GM19351 (cell line): ENCODE measurements at regions not wholly inside any gene's neighbourhood (a gene's known extent, or its start where the extent isn't known, plus 50 kb on each side); places are given as distances from the start of the nearest gene placed in this dataset.
"Not testable (repeated sequence)": the region's sequence is repeated elsewhere in the genome, so short reads cannot be mapped to it uniquely, and the experiment has no call there.

Source experiments
- ATAC-seq: cut with Tn5 transposase; IDR thresholded peaks from one replicate; pipeline ENCODE4 v1.9.1; 2021; ENCODE audit warnings: mild to moderate bottlenecking, moderate library complexity; ENCODE audit not compliant: unreplicated experiment

DNA sequence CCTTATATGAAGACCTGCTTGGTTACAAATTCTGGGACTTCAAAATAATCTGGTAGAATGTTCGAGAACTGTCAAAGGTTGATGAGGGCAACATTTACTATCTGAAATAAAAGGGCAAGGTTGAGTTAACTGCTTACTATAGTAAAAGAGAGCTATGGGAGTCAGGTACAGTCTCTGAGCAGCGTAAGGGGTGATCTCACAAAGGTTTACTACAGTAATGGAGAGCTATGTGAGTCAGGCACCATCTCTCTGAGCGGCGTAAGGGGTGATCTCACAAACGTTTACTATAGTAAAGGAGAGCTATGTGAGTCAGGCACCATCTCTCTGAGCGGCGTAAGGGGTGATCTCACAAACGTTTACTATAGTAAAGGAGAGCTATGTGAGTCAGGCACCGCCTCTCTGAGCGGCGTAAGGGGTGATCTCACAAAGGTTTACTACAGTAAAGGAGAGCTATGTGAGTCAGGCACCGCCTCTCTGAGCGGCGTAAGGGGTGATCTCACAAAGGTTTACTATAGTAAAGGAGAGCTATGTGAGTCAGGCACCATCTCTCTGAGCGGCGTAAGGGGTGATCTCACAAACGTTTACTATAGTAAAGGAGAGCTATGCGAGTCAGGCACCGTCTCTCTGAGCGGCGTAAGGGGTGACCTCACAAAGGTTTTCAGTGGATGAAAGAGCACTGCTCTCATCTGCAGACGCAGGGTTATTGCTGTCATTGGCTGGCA, 439.6 kb upstream of the B3GAT1 start:
- not testable (repeated sequence) for ATAC-seq

DNA sequence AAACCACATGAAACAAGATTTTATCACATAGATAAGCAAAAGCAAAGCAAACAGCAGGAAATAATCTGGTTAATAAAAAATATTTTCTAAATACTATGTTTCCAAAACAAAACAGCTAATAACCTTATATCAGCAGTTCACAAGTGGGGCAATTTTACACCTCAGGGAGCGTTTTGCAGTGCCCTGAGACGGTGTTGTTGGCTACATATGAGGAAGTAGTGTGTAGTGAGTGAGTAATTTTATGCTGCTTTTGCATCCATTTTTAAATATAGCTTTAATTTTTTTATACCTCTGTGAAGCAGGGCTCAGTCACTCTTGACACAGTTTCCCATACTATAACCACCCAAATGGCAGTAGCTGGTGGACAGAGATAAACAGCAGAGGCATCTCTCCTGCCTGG, 438.5 kb upstream of the B3GAT1 start:
- no peak for ATAC-seq

DNA sequence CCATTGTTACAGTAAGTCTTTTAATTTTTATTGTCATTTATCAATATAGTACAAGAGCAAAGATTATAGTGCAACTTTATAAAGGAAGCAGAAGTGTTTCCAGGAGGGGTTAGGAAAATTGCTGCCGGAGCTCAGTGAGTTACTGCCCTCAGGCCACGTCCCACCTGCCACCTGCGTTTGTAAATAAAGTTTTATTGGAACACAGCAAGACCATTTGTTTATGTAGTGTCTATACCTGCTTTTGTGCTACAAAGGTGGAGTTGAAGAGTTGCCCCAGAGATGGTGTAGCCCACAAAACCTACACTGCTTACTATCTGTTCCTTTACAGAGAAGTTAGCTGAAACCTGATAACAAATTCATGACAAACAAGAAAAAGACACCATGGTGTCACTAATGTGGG, 437.8 kb upstream of the B3GAT1 start:
- no peak for ATAC-seq

DNA sequence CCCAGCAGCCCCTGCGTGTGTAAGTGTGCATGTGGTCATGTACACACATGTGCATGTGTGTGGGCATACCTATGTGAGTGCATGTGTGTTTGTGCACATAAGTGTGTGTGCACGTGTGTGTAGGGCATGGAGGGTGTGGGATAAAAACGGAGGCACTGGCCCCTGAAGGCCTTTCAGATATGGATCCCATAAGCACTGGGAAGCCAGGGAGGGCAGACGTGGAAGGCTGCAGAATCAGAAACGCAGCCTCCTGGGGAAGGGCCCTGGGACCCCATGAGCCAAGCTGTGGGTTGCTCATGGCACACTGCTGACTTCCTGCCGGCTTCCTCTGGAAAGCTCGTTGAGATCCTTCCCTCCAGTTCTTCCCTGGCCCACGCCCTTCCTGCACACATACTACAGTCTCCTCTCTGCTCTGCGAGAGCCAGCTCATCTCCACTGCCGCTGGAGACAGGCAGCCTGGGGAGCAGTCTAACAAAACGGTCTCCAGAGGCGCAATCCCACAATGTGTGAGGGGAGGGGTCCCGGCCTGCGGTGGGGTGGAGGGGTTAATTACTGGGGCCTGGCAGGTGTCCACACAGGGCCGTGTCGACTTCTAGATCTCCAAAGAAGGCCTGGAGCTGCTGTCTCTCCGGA, 435.2 kb upstream of the B3GAT1 start:
- ATAC-seq: no peak

DNA sequence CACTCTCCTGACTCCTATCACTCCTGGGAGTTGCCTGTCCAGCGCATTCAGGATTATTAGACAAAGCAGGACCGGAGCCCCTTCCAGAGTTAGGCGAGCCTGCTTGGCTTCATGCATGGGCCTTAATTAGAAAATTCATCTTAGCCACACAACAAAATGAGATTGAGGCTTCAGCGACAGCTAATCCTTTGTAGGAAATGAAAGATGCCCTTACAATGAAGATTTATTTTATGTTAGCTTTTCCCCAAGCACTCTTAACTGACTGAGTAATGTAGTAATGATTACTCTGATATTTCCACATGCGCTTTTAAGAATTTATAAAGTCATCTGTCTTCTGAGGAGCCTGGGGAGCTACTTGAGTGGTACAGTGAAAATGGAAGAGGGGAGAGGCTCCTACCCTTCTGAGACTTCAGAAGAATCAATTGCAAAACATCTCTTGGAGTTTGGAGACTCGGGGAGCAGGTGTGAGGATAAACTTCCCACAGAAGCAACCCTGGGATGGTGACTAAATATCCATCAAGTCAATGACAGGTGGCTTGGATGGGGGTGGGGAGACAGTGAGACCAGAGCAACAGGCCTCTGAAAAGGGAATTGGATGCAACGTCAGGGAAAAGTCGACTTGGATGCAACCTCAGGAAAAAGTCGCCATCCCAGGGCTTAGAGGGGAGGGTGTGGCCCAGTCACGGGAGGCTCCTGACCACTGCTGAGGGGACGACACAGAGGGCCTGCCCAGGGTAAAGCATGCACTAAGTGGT, 434.5 kb upstream of the B3GAT1 start:
- no peak for ATAC-seq

DNA sequence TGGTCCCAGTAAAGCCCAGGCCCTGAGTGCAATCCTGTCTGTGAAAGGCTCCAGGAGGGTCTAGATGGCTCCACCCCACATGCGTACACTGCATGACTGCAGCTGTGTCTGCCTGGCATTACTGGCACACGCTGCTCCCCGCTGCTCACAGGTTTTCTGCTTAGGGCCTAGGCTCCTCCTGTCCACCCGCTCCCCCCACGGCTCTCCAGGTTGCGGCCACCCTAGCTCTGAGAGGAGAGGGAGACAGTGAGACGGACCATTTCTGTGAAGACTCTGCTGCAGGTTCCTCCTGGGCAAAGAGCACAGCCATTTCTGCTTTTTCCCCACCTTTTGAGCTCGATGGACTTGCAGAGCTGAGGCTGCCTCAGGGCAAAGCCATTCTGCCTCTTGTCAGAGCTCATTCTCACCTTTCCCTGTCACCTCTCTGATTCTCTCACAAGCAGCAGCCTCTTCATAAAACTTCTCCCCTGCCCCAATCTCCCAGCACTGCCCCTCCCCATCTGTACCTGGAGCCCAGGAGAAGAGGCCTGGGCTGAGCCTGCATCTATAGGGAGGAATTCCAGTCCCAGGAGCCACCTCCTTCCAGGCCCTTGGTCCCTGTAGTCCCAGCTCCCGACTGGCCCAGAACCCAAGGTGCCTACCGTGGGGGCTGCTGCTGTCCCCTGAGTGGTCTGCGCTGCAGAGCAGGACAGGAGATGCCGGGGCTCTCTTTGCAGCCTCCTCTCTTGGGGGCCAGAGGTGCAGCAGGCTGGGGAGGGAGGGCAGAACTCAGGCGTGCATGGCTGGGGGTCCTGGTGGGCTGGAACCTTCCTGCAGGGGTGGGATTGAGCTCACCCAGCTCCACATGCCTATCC, 433.7 kb upstream of the B3GAT1 start:
- ATAC-seq: no peak

DNA sequence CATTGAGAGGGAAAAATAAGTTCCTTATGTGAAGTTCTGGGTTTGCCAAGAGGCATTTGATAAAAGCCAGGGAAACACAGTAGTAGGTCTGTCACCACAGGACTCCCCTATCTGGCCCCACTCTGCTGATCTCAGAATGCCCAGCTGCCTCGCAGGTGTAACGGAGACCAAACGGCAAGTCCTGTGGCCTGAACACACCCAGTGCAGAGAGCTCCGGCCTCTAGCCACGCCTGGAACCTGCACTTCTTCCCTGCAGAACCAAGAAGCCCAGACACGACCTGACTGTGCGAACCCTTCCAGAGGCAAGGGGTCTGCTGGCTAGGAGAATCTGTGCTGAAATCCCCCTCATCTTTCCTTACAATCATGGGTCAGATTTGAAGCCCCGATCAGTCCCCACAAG, 432.8 kb upstream of the B3GAT1 start:
- no peak for ATAC-seq

DNA sequence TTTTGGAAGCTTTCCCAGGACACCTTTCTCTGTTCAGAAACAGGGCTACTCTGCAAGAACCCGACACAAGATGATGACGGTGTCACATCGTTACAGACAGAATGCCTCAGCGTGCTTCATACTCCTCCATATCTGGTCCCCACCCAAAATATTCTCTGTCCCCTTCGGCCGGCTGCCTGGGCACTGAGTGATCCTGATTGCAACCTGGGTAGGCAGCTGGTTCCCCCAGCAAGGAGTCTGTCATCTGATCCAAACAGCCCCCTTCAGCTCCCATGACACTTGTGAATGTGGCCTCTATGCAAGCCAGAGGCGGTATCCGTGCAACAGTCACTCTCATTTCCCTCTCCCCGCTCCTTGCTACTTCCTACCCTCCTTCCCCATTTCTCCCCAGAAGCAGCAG, 431.7 kb upstream of the B3GAT1 start:
- ATAC-seq: no peak

DNA sequence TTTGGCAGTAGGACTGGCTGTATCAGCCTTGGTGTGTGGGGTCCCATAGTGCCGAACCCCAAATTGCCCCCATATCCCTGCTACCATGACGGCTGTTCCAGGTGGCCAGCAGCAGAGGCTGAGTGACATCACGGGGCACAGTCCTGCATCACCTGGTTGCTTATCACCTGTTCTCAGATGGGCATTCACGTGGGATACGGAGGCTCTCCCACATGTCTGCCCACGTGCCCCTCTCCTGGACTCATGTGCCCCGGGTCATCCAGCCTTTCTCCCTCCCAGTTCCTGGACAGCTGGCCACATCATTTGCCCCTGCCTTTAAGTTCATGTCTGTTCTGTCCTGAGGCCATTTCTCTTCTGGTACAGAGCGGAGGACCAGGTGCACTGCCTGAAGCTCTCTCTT, 431.0 kb upstream of the B3GAT1 start:
- no peak for ATAC-seq

DNA sequence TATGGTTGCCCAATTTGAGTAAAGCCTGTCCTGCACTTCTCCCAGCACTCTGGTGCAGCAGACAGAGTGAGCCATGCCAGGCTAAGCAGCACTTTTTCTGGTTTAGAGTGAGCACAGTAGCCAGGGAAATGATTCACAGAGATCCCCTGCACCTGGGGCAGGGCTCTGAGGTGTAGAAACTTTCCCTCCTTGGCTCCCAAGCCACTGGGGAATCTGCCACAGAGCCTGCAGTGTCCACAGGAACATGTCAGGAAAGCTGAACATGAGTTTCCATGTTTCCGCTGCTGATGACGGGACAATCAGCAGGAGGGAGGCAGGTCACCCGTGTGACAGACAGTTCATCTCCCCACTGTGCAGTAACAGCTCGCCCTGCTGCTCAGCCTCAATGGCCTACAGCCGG, 429.9 kb upstream of the B3GAT1 start:
- ATAC-seq: no peak

DNA sequence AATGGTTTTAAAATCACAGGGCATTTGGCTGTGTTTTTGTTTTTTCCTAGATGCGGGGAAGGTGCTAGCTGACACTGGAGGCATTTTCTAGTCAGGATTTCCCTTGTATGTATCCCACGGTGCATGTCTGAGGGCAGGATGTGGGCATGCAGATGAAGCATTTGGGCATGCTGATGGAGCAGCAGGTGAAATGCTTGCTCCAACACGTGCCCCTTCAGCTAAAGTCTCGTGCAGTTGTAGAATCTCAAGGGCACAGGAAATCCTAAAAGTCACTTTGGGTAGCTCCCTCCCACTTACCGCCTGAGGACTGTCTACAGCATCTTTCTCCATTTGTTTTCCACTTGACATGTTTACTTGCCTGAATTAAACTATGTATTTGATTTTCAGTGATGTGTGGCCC, 429.4 kb upstream of the B3GAT1 start:
- ATAC-seq: no peak

DNA sequence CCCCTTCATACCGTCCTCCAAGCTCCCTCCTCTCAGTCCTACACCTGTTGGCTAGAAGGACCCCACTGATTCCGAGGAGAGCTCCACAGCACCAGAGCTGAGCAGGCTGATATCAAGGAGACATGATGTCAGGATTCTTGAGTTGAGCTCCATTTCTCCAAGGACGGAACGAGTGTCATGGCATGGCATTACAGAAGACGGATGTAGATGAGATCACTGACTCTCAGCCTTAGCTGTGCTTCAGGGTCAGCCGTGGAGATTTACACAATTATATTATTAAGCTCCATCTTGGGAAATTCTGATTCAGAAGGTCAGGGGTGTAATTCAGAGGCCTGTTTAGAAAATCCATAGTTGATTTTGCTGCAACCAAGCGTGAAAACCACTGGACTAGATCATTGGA, 428.9 kb upstream of the B3GAT1 start:
- no peak for ATAC-seq

DNA sequence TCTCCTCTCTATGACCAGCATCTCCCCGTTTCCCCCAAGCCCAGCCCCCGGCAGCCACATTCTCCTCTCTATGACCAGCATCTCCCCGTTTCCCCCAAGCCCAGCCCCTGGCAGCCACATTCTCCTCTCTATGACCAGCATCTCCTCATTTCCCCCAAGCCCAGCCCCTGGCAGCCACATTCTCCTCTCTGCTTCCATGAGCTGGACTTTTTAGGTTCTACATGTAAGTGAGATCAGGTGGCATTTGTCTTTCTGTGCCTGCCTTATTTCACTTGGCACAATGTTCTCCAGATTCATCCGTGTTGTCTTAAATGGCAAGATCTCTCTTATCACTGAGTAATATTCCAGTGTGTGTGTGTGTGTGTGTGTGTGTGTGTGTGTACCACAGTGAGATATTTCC, 428.1 kb upstream of the B3GAT1 start:
- not testable (repeated sequence) for ATAC-seq

DNA sequence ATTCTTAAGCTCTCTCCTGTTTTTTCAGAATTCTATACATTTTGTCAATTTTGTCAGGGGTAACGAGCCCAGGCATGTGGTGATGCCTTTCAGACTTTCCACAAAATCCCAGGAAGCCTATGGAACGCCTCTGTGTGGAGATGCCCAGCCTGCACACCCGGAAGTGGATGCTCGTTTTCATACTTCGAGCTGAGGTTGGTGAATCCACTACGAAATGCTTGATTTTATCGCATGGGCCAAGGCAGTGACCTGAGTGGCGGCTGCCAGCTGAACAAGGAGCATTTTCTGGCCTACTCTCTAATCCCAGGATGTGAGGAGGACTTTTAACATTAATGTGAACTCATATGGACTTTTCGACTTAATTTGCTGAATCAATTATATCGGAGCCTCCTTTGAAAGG, 426.7 kb upstream of the B3GAT1 start:
- no peak for ATAC-seq

DNA sequence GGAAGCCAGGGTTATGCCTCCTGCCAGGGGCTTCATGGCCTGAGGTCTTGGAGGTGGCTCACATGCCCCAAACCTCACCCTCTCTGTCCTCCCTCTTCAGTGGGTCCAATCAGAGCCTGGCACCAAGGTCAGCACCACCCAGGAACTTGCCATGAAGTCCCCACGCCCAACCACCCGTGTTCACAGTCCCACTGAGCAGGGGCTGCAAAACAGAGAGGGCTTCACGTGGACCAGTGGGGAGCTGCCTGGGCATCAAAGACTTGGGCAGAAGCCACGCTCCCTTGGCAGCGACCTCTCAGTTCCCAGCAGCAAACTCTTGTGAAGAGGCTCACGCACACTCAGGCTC, 425.8 kb upstream of the B3GAT1 start:
- no peak for ATAC-seq

DNA sequence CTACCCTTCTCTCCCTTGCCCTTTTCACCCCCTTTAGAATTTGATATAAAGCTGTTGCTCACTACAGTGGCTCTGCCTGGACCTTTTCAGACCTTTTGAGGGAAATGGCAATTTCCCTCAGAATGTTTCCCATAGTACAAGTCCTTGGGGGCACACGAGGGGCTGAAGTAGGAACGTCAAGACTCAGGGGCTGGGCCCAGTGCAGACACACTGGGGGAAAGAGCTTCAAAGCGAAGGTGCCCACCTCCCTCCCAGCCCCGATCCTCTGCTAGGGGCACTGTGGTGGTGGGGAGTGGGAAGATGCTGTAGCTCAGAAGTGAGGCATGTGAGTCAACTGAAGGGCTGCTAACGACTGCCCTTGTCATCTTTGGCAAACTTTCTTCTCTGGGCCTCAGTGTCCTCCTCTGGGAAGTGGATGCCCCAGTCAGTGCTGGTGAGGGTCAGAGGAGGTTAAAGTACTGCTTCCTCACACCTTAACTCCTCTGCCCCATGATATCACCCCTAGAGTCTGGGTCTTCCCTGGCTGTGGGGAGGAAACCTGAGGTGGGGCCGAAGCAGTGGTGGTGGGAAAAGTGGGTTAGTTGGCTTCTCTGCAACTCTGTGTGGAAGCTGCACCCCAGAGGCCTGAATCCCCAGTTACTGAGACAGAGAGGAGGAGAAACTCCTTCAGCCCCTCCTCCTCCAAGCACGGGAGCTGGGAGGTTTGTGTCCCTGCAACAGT, 425.3 kb upstream of the B3GAT1 start:
- no peak for ATAC-seq

DNA sequence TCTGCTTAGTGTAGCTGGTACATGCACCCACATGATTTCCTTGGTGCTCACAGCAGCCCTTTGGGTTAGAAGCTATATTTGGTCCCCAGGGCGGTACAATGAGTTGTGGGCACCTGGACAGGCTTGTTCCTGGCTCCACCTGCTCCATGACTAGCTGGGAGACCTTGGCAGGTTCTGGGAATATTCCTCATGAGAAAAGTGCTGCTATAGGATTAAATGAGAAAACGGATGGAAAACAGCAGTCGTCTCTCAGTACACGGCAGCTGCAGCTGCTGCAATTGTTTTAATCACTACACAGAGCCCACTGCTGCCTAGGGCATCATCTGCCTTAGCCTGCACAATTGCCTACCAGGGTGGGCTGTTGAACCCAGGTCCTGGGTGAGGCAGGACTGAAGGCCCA, 424.5 kb upstream of the B3GAT1 start:
- ATAC-seq: no peak

DNA sequence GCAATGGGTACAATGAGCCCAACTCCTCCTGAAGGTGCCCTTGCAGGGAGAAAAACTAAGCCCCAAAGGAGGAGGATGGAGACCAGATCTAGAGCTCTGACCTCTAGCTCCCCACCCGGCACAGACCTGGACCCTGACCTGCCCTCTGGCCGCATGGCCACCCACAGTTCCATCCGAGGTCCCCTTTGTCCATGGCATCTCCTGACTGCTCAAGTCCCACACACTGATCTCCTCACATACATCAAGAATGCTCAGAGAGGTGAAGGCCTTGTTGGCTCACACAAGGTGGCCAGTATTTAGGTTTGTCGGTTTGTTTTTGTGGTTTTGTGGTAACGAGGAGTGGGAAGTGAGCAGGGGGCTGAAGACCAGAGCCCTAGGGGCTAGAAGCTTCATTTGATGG, 423.5 kb upstream of the B3GAT1 start:
- no peak for ATAC-seq

DNA sequence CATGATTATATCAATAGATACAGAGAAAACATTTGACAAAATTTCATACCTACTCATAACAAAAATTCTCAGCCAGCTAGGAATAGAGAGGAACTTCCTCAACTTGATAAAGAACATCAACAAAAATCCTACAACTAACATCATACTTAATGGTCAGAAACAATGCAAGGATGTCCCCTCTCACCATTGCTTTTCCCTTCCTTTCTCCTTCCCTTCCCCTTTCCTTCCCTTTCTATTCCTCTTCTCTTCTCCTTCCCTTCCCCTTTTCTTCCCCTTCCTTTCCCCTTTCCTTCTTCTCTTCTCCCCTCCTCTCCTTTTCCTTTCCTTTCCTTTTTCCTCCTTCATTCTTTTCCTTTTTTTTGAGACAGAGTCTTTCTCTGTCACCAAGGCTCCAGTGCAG, 418.3 kb upstream of the B3GAT1 start:
- no peak for ATAC-seq

DNA sequence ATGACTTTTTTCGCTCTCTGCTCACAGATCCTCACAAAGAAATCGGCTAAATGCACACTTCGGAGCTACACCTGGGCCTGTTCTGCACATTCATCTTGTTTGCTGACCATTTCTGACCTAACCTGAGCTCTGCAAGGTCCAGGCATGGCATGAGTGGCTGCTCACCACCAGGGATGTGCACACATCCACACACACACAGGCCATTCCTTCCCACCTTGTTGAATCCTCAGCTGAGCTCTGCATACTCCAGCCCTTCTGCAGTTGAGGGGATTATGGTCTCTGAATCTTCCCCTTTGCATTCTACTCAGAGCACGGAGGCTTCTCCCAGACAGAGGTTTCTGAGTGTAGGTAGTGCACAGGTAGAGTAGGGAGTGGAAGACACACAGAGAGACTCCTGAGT, 411.9 kb upstream of the B3GAT1 start:
- no peak for ATAC-seq

DNA sequence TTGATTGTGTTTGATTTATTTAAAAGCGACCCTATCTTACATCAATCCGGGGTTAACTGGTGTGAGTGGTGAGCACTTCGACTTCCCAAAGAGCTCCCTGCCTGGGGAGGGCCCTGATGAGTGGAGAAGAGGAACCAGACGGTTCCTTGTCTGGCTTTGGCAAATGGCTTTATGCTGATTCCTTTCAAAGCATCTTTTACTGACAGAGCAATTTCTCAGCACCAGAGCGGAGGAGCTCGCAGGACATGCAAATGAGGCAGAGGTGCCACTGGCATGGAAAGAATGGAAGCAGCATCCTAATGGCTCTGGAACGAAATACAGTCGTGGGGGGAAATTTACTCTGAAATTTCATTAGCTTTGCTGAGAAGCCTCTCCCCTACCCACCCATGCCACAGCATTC, 410.9 kb upstream of the B3GAT1 start:
- no peak for ATAC-seq
